Body of pancreas (tissue), 4 donors: ENCODE measurements at regions not wholly inside any gene's neighbourhood (a gene's known extent, or its start where the extent isn't known, plus 50 kb on each side); places are given as distances from the start of the nearest gene placed in this dataset.

Source experiments
- ATAC-seq: fragments of 150-250 bp; one replicate; pipeline ENCODE4 v1.9.1; 2016
- DNase-seq, 4 donors: peaks; one replicate each; pipeline ENCODE4 v3.0.0-alpha.2; 2019
- H3K27ac ChIP-seq, 4 donors: fragments of 200-600 bp; sonication (generic); 1 replicate in 3 of 4; 2 replicates in 1 of 4; pipeline versions ENCODE4 v1.5.1 to v1.6.1; 2016 to 2019; ENCODE audit warnings: mild to moderate bottlenecking in 1 of 4, mixed read lengths in 1 of 4, moderate library complexity in 1 of 4
- H3K27me3 ChIP-seq, 2 donors: fragments of 200-600 bp; sonication (generic); one replicate each; pipeline ENCODE4 v1.6.0; 2016; ENCODE audit warnings: mild to moderate bottlenecking in 1 of 2
- H3K36me3 ChIP-seq, 2 donors: fragments of 200-600 bp; sonication (generic); replicated peaks in 1 of 2; 2 replicates each; pipeline ENCODE4 v1.5.1; 2016; ENCODE audit warnings: low read depth in 2 of 2; ENCODE audit not compliant: insufficient read depth in 1 of 2
- H3K4me1 ChIP-seq: fragments of 200-600 bp; sonication (generic); one replicate; pipeline ENCODE4 v1.6.0; 2016
- H3K4me3 ChIP-seq, 2 donors: fragments of 200-600 bp; sonication (generic); 1 replicate in 1 of 2; 2 replicates in 1 of 2; pipeline ENCODE4 v1.5.1; 2016 to 2019
- H3K9me3 ChIP-seq, 3 donors: fragments of 200-600 bp; sonication (generic); 1 replicate in 2 of 3; 2 replicates in 1 of 3; pipeline ENCODE4 v1.5.1; 2016
- CTCF ChIP-seq, 7 experiments: fragments of 450-650 bp in 4 of 7; fragments of 200-600 bp in 3 of 7; sonication (generic) in 3 of 7; IDR thresholded peaks; one replicate each; pipeline ENCODE4 v1.5.1; 2016 to 2019; ENCODE audit warnings: antibody characterized with exemption in 7 of 7
- POLR2A ChIP-seq, 3 donors: fragments of 450-650 bp; IDR thresholded peaks; one replicate each; pipeline ENCODE4 v1.6.1; 2016; ENCODE audit warnings: antibody characterized with exemption in 3 of 3, mild to moderate bottlenecking in 2 of 3
- WGBS, 2 donors: methylation state at CpG; one replicate each; pipeline ENCODE4 v1.1.5; 2017; 5-methylcytosine and 5-hydroxymethylcytosine counted together
- intact Hi-C: fragments of 100-400 bp; cut with DNase I; formaldehyde crosslinking; loops from one replicate; pipeline ENCODE4 v1.15.1; 2023

- no peaks in the 10 kb centered on the region for H3K4me1 ChIP-seq
- H3K4me3 ChIP-seq: no peak overlapping the region
- H3K27ac ChIP-seq: no peak overlapping the region
- WGBS, 2 donors: 53 to 63% methylated on average over 2 of the region's 2 CpGs
- no peaks in the 10 kb centered on the region for H3K36me3 ChIP-seq
- intact Hi-C loops: no loop called here
- H3K9me3 ChIP-seq: no peaks in the 10 kb centered on the region
- TF ChIP-seq POLR2A (IDR thresholded peaks at IDR 0.05): no peak
- peak in 4 of 7 experiments; percentile 9 to 23 (median 14) for TF ChIP-seq CTCF (IDR thresholded peaks at IDR 0.05)
- H3K27me3 ChIP-seq: no peaks in the 10 kb centered on the region
- no peak for ATAC-seq
- no peak for DNase-seq
Observed at GRCh38 chr11:104256525-104256924, 92.6 kb upstream of the PDGFD start.

GRCh38 chr11:104254347-104254746 is 90.4 kb upstream of the PDGFD start:
- ATAC-seq: peak; percentile 74
- Histone ChIP-seq H3K4me3 (no peak overlapping the region), H3K36me3 (no peaks in the 10 kb centered on the region), H3K27me3 (no peaks in the 10 kb centered on the region), H3K27ac (no peak overlapping the region), H3K4me1 (no peaks in the 10 kb centered on the region), H3K9me3 (no peaks in the 10 kb centered on the region)
- DNase-seq: peak; percentile 22 to 59 (median 50)
- WGBS, 2 donors: 43 to 56% methylated on average over 8 of the region's 8 CpGs
- TF ChIP-seq CTCF (IDR thresholded peaks at IDR 0.05) (peak; percentile 19 to 51 (median 40)), POLR2A (IDR thresholded peaks at IDR 0.05) (no peak)
- intact Hi-C loops: no loop called here

GRCh38 chr11:104246590-104246989 is 82.6 kb upstream of the PDGFD start:
- intact Hi-C loops: no loop called here
- Histone ChIP-seq H3K4me3 (no peak overlapping the region), H3K9me3 (no peaks in the 10 kb centered on the region), H3K36me3 (no peaks in the 10 kb centered on the region), H3K4me1 (no peaks in the 10 kb centered on the region), H3K27ac (no peak overlapping the region), H3K27me3 (no peaks in the 10 kb centered on the region)
- DNase-seq (no peak), ATAC-seq (no peak)
- no peak for TF ChIP-seq CTCF (IDR thresholded peaks at IDR 0.05)
- TF ChIP-seq POLR2A (IDR thresholded peaks at IDR 0.05): no peak
- 67 to 78% methylated on average over 3 of the region's 3 CpGs for WGBS, 2 donors

- ATAC-seq (no peak), DNase-seq (no peak)
- no peaks in the 10 kb centered on the region for H3K36me3 ChIP-seq
- no peaks in the 10 kb centered on the region for H3K27me3 ChIP-seq
- H3K9me3 ChIP-seq: no peaks in the 10 kb centered on the region
- TF ChIP-seq CTCF (IDR thresholded peaks at IDR 0.05): no peak
- TF ChIP-seq POLR2A (IDR thresholded peaks at IDR 0.05): no peak
- intact Hi-C loops: no loop called here
- WGBS, 2 donors: 68 to 78% methylated on average over 3 of the region's 3 CpGs
- no peak overlapping the region for H3K27ac ChIP-seq
- H3K4me1 ChIP-seq: no peaks in the 10 kb centered on the region
- no peak overlapping the region for H3K4me3 ChIP-seq
Observed at GRCh38 chr11:104238916-104239315, 75.0 kb upstream of the PDGFD start.

- H3K36me3 ChIP-seq: no peaks in the 10 kb centered on the region
- DNase-seq: no peak
- 78 to 89% methylated on average over 2 of the region's 2 CpGs for WGBS, 2 donors
- no peak for ATAC-seq
- no peak overlapping the region for H3K4me3 ChIP-seq
- no peaks in the 10 kb centered on the region for H3K9me3 ChIP-seq
- intact Hi-C loops: no loop called here
- H3K27me3 ChIP-seq: no peaks in the 10 kb centered on the region
- H3K27ac ChIP-seq: no peak overlapping the region
- TF ChIP-seq CTCF (IDR thresholded peaks at IDR 0.05) (no peak), POLR2A (IDR thresholded peaks at IDR 0.05) (no peak)
- H3K4me1 ChIP-seq: no peaks in the 10 kb centered on the region
Observed at GRCh38 chr11:104225047-104225446, 61.1 kb upstream of the PDGFD start.
